GM23248 (cell line): ENCODE measurements at regions not wholly inside any gene's neighbourhood (a gene's known extent, or its start where the extent isn't known, plus 50 kb on each side); places are given as distances from the start of the nearest gene placed in this dataset.

Experiments used
- EZH2 ChIP-seq: fragments of 200-600 bp; sonication (generic); IDR thresholded peaks from 2 replicates; pipeline ENCODE4 v1.6.1; 2018; ENCODE audit warnings: antibody characterized with exemption, mild to moderate bottlenecking; ENCODE audit not compliant: insufficient read depth, poor library complexity, severe bottlenecking
- EZH2phosphoT487 ChIP-seq: fragments of 200-600 bp; sonication (generic); IDR thresholded peaks from 2 replicates; pipeline ENCODE4 v1.6.1; 2018; ENCODE audit warnings: antibody characterized with exemption, moderate library complexity, mild to moderate bottlenecking, low read depth; ENCODE audit not compliant: insufficient read depth

GRCh38 chr20:48544402-48545339 is 283.1 kb downstream of the PREX1 start:
- TF ChIP-seq EZH2: no peak
- TF ChIP-seq EZH2phosphoT487: no peak
